GM19043 (cell line): ENCODE measurements at regions not wholly inside any gene's neighbourhood (a gene's known extent, or its start where the extent isn't known, plus 50 kb on each side); places are given as distances from the start of the nearest gene placed in this dataset.
"Not testable (repeated sequence)": the region's sequence is repeated elsewhere in the genome, so short reads cannot be mapped to it uniquely, and the experiment has no call there.

Experiments used
- ATAC-seq: cut with Tn5 transposase; IDR thresholded peaks from one replicate; pipeline ENCODE4 v1.9.1; 2021; ENCODE audit warnings: low read depth; ENCODE audit not compliant: unreplicated experiment

GRCh38 chr15:69666441-69666882 lies 213.8 kb downstream of the RPLP1 start:
- no peak for ATAC-seq

DNA sequence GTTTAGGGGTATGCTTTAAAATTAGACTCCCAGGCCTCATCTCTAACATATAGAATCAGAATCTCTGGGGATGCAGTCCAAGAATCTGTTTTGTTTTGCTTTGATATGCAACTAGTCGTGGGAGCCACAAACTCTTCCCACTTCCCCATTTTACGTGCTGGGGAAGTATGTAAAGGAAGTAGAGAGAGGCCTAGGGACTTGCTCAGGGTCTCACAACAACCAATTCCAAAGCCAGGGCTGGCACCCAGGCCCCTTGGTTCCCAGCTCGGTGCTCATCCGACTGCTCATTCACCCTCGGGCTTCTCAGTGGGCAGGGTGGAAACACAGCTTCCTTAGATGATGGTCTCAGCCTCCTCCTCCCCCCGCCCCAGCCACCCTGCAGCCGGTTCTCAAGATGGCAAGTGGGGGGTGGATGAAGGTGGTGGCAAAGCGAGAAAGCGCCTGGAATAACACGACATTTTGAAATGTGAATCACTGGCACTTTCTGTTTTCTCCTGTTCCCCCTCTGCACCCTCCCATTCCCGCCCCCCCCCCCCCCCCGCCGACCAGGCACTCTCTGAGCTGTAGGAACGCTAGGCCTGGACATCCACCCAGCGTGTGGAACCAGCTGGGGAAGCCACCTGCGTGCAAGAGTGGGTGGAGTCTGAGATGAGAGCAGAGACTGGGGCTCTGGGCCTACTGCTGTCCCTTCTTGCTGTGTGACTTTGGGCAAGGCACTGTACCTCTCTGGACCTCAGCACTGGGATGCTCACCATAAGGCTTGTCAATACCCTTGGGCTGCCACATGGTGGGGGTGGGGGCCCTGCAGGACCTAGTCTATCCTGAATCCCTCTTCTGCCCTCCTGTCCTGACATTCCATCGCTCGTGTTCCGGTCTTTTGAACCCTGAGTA lies 214.5 kb downstream of the RPLP1 start:
- ATAC-seq = peak; percentile 38

GRCh38 chr15:69668039-69668705 lies 215.6 kb downstream of the RPLP1 start:
- no peak for ATAC-seq

GRCh38 chr15:69668963-69669362 lies 216.3 kb downstream of the RPLP1 start:
- ATAC-seq = peak; percentile 58

- ATAC-seq = no peak
These were observed 216.8 kb downstream of the RPLP1 start for GRCh38 chr15:69669446-69669845.

GRCh38 chr15:69673291-69673881 lies 220.8 kb downstream of the RPLP1 start:
- ATAC-seq = no peak

DNA sequence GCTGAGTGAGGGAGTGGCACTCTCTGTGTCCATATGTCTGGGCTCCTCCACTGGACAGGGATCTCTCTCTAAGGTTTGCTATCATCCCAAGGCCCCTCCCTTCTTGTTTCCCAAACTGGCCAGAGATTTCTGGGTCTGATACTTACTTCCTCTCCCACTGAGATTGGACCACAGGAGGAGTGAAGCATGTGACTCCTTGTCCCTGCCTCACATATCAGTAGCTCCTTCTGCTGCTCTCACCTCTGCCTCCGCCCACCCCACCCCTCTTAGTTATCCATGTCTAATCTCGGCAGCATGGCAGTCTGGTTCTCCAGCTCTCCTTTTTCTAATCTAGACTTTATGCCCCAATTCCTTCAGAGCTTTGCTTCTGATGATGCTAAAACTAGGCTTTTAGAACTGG lies 223.1 kb downstream of the RPLP1 start:
- ATAC-seq = no peak

GRCh38 chr15:69677403-69677802 lies 224.8 kb downstream of the RPLP1 start:
- no peak for ATAC-seq

DNA sequence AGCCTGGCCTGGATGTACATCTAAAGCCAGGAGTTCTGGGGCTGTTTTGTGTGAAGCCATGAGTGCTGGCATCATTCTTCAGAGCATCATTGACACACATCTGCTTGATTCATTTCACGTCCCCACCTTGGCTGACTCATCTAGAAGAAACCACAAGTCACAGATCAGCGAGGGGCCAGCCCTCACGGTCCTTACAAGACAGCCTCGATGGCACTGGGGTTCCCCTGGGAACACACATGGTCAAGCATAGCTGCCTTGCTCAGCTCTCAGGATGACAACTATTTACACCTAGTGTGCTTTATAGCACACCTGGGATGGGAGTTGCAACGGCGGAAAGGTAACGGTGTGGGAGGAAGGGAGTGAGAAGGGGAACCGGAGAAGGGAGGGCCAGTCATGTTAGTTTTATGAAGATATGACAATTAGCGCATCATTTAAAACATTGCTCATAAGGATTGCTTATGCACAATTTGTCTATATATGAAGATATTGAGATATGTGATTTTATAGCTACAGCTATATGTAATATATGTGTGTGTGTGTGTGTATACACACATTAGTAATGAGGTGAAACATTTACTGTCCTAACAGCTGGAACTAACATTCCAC lies 227.1 kb downstream of the RPLP1 start:
- ATAC-seq = peak; percentile 87

DNA sequence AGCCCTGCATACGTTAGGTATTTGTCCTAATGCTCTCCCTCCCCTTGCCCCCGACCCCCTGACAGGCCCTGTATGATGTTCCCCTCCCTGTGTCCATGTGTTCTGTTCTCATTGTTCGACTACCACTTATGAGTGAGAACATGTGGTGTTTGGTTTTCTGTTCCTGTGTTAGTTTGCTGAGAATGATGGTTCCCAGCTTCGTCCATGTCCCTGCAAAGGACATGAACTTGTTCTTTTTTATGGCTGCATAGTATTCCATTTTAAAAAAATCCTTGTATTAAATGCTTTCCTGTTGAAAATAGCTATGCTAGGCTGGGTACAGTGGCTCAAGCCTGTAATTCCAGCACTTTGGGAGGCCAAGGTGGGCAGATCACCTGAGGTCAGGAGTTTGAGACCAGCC lies 232.2 kb downstream of the RPLP1 start:
- ATAC-seq = not testable (repeated sequence)

- no peak for ATAC-seq
These were observed 233.2 kb downstream of the RPLP1 start for GRCh38 chr15:69685512-69686452.

DNA sequence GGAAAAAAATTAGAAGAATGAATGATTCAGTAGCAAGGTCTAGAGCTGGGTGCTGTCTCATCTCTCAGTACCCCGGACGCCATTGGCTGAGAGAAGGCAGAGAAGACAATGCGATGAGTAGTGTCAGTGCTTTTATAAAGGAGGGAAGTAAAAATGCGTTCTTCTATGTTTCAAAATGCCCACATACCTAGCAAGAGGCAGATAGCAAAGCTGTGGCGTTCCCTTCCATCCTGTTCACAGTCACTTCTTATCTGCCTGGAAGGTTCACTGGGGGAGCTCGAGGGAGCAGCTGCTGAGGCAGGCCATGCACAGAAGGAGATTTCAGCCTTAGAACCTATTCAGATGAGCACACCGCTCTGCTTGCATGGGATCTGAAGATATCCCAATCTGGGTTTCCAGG lies 234.0 kb downstream of the RPLP1 start:
- ATAC-seq = no peak

DNA sequence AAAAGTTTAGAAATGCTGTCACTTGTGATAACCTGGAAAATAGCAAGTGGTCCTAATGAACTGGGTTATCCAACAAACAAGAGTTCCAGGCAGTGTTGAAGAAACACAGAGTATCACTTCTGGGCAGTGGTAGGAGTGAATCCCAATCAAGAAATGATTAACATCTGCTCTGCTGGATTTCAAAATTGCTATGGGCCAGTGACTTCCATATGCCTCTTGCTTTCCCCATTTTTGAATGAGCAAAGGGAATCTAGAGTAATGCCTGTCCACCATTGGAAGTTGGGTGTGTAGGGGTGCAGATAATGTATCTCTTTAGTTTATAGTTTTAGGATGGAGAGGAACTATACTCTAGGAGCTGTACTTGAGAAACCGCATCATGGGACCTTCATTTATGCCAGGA lies 236.5 kb downstream of the RPLP1 start:
- no peak for ATAC-seq

- ATAC-seq = no peak
These were observed 238.8 kb downstream of the RPLP1 start for GRCh38 chr15:69691307-69692015.

- ATAC-seq = no peak
These were observed 239.7 kb downstream of the RPLP1 start for GRCh38 chr15:69692342-69692741.

GRCh38 chr15:69693059-69693458 lies 240.4 kb downstream of the RPLP1 start:
- ATAC-seq = no peak

DNA sequence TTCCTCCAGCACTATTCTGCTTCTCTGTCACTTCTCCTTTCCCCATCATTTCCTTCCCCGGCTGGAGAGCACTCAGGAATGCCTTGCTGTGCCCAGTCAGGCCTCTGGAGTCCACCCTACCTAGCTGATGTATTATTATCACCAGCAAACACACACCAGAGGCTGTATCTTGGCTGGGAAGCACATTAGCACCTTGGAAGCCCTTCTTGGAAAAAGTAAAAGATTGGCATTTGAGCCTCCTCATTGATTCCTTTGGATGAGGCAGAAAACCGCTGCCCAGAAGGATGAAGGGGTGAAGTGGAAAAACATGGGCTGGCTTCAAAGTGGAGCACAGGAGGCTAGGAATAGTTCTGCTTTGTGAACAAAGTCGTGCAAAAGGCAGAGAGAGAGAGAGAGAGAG lies 244.3 kb downstream of the RPLP1 start:
- no peak for ATAC-seq

DNA sequence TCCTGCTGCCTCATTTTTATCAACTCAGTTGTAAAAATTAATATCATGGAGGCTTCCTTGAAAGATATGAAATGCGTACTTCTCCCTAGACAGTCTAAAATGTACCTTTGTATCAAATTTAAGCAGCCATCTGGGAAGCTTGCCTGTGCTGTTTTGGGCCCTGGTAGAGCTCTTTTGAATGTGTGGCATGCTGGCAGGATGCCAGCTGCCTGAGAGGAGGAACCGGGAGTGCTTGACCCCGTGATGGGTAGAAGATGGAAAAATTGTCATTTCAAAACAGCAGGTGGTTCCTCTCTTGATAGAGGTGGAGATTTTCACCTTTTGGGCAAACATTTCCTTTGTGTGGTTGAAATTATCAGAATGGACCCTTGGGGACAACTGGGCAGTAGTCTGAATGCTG lies 245.3 kb downstream of the RPLP1 start:
- ATAC-seq = no peak

DNA sequence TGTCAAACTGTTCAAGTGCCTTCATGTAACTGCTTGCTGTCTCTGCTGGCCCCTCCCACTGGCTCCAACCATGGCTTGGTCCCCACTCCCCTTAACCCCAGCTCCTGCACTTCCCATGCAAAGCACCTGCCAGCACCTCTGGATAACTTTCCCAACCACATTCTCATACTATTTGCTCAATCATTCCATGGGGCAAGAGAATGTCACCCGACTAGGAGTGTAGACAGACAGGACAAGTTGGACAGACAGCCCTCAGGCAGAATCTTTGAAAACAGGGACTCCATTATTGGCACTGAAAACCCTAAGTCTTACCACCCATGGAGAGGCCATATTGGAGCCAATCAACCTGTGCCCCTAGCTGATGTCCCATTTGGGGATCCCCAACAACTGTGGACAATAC lies 246.5 kb downstream of the RPLP1 start:
- ATAC-seq = no peak
